ENCODE measurements at regions not wholly inside any gene's neighbourhood (a gene's known extent, or its start where the extent isn't known, plus 50 kb on each side); places are given as distances from the start of the nearest gene placed in this dataset.

DNA sequence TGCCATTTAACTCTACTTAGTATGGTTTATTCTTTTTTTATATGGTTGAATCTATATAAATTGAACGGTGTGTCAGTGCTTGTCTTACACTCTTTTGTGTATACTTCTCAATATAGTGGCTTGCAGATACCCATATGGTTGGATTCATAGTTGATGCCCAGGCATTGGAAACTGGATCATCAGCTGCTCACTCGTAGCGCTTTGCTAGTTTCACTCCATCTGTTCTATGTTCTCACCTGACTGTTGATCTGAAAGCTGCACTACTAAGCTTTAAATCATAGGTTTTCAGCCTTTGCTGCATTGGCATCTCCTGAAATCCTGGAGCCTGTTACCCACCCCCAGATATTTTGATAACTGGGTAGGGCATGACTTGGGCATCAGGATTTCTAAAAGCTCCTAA is 121.6 kb upstream of the DCLK2 start:
- WGBS, 2 experiments (ENCODE audit: insufficient coverage in 2 of 2) = 79 to 95% methylated on average over 2 of the region's 3 CpGs
- Histone ChIP-seq H3K27ac (ENCODE audit: low read depth, low read length, severe bottlenecking) (no peak overlapping the region), H3K4me3 (ENCODE audit: extremely low read depth, insufficient read depth, low read length, poor library complexity, severe bottlenecking) (no peak overlapping the region), H3K36me3 (ENCODE audit: control insufficient read depth, insufficient read depth, low read length) (no peaks in the 10 kb centered on the region), H3K4me1 (ENCODE audit: control insufficient read depth, insufficient read depth, low read length, poor library complexity, severe bottlenecking) (no peaks in the 10 kb centered on the region), H3K9me3 (ENCODE audit: control insufficient read depth, low read length) (no peaks in the 10 kb centered on the region)

- WGBS, 2 experiments (ENCODE audit: insufficient coverage in 2 of 2) = 80 to 90% methylated on average over 2 to 3 of the region's 5 CpGs
- Histone ChIP-seq H3K27ac (ENCODE audit: low read depth, low read length, severe bottlenecking) (no peak overlapping the region), H3K4me3 (ENCODE audit: extremely low read depth, insufficient read depth, low read length, poor library complexity, severe bottlenecking) (no peak overlapping the region), H3K4me1 (ENCODE audit: control insufficient read depth, insufficient read depth, low read length, poor library complexity, severe bottlenecking) (peaks cover 6% of the 10 kb centered on the region), H3K9me3 (ENCODE audit: control insufficient read depth, low read length) (no peaks in the 10 kb centered on the region), H3K36me3 (ENCODE audit: control insufficient read depth, insufficient read depth, low read length) (no peaks in the 10 kb centered on the region)
Observed at GRCh38 chr4:149961876-149962597, 116.2 kb upstream of the DCLK2 start.

DNA sequence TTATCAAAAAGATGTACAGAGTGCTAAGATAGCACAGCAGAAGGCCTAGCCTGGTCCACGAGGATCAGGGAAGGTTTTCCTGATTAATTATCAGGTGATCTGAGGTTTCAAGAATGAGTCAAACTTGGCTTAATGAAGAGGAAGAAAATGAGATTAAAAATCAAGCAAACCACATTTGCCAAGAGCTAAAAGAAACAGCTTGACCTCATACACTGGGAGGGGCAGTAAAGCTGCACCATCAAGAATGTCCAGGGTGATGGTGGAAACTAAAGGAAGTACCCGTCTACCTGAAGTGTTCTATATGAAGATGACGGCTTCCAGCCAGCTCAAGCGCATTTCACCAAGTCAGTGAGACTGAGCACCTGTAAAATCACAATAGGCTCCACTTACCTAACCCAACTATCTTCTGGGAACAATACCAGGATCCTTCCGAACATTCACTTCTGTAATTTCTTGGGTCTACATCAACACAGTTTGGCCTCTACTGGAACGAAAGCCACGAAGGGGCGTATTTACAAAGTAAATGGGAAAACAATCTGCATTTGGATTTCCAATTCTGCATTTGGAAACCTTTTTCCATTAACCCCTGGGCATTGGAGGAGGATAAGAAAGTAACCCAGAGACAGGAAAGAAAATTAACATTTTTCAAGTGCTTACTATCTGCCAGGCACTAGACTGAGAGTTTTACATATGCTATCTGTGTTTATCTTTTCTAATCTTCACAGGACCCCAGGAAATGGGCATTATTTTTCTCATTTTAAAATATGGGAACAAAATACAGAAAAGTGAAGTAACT is 114.0 kb upstream of the DCLK2 start:
- Histone ChIP-seq H3K36me3 (ENCODE audit: control insufficient read depth, insufficient read depth, low read length) (no peaks in the 10 kb centered on the region), H3K4me1 (ENCODE audit: control insufficient read depth, insufficient read depth, low read length, poor library complexity, severe bottlenecking) (peaks cover 6% of the 10 kb centered on the region), H3K27ac (ENCODE audit: low read depth, low read length, severe bottlenecking) (no peak overlapping the region), H3K9me3 (ENCODE audit: control insufficient read depth, low read length) (no peaks in the 10 kb centered on the region), H3K4me3 (ENCODE audit: extremely low read depth, insufficient read depth, low read length, poor library complexity, severe bottlenecking) (no peak overlapping the region)
- WGBS, 2 experiments (ENCODE audit: insufficient coverage in 2 of 2) = 93 to 100% methylated on average over 5 to 8 of the region's 8 CpGs

- no peaks in the 10 kb centered on the region for H3K9me3 ChIP-seq (ENCODE audit: control insufficient read depth, low read length)
- H3K4me1 ChIP-seq (ENCODE audit: control insufficient read depth, insufficient read depth, low read length, poor library complexity, severe bottlenecking) = peaks cover 6% of the 10 kb centered on the region
- no peak overlapping the region for H3K27ac ChIP-seq (ENCODE audit: low read depth, low read length, severe bottlenecking)
- H3K36me3 ChIP-seq (ENCODE audit: control insufficient read depth, insufficient read depth, low read length) = no peaks in the 10 kb centered on the region
- 63 to 100% methylated on average over 1 of the region's 2 CpGs for WGBS, 2 experiments (ENCODE audit: insufficient coverage in 2 of 2)
- H3K4me3 ChIP-seq (ENCODE audit: extremely low read depth, insufficient read depth, low read length, poor library complexity, severe bottlenecking) = no peak overlapping the region
Observed at GRCh38 chr4:149965206-149965605, 113.0 kb upstream of the DCLK2 start.

- Histone ChIP-seq H3K4me3 (ENCODE audit: extremely low read depth, insufficient read depth, low read length, poor library complexity, severe bottlenecking) (no peak overlapping the region), H3K4me1 (ENCODE audit: control insufficient read depth, insufficient read depth, low read length, poor library complexity, severe bottlenecking) (no peaks in the 10 kb centered on the region), H3K27ac (ENCODE audit: low read depth, low read length, severe bottlenecking) (no peak overlapping the region), H3K36me3 (ENCODE audit: control insufficient read depth, insufficient read depth, low read length) (no peaks in the 10 kb centered on the region), H3K9me3 (ENCODE audit: control insufficient read depth, low read length) (no peaks in the 10 kb centered on the region)
- WGBS, 2 experiments (ENCODE audit: insufficient coverage in 2 of 2) = 80% methylated on average over 1 of the region's 2 CpGs; no CpG with 5 or more reads in 1 of the 2 experiments
Observed at GRCh38 chr4:149972407-149972806, 105.8 kb upstream of the DCLK2 start.

DNA sequence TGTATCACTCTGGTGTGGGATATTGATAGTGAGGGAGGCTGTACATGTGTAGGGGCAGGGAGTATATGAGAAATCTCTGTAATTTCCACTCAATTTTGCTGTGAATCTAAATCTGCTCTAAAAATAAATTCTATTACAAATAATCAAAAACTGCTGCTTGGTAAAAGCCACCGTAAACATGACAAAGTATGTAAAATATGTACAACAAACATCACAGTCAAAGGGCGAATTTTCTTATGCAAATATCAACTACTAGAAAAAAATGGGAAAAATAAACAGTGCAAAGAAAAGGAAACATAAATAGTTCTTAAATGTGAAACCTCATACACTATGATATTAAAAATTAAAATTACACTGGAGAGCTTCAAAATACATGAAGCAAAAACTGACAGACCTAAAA is 105.1 kb upstream of the DCLK2 start:
- H3K27ac ChIP-seq (ENCODE audit: low read depth, low read length, severe bottlenecking) = no peak overlapping the region
- no peaks in the 10 kb centered on the region for H3K36me3 ChIP-seq (ENCODE audit: control insufficient read depth, insufficient read depth, low read length)
- no peaks in the 10 kb centered on the region for H3K4me1 ChIP-seq (ENCODE audit: control insufficient read depth, insufficient read depth, low read length, poor library complexity, severe bottlenecking)
- no peak overlapping the region for H3K4me3 ChIP-seq (ENCODE audit: extremely low read depth, insufficient read depth, low read length, poor library complexity, severe bottlenecking)
- H3K9me3 ChIP-seq (ENCODE audit: control insufficient read depth, low read length) = no peaks in the 10 kb centered on the region
- no CpG with 5 or more reads among the region's 2 CpGs for whole genome bisulfite sequencing, 2 experiments (ENCODE audit: insufficient coverage in 2 of 2)

DNA sequence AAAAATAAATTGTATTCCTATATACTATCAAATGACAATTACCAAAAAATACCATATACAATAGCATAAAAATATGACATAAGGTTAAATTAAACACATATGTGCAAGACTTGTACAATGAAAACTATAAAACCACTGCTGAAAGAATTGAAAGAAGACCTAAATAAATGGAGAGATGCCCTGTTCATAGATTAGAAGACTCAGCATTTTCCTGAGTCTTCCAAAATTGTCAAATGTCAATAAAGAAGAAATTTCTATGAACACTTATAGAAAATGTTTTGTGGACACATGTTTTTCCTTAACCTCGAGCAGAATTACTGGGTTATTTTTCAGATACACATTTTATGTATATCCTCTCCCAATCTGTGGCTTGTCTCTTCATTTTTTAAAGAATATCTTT is 103.1 kb upstream of the DCLK2 start:
- no CpG with 5 or more reads among the region's 1 CpG for WGBS, 2 experiments (ENCODE audit: insufficient coverage in 2 of 2)
- H3K4me3 ChIP-seq (ENCODE audit: extremely low read depth, insufficient read depth, low read length, poor library complexity, severe bottlenecking) = no peak overlapping the region
- no peaks in the 10 kb centered on the region for H3K4me1 ChIP-seq (ENCODE audit: control insufficient read depth, insufficient read depth, low read length, poor library complexity, severe bottlenecking)
- no peaks in the 10 kb centered on the region for H3K36me3 ChIP-seq (ENCODE audit: control insufficient read depth, insufficient read depth, low read length)
- H3K9me3 ChIP-seq (ENCODE audit: control insufficient read depth, low read length) = no peaks in the 10 kb centered on the region
- H3K27ac ChIP-seq (ENCODE audit: low read depth, low read length, severe bottlenecking) = no peak overlapping the region

- WGBS, 2 experiments (ENCODE audit: insufficient coverage in 2 of 2) = 61 to 71% methylated on average over 6 to 7 of the region's 7 CpGs
- no peak overlapping the region for H3K27ac ChIP-seq (ENCODE audit: low read depth, low read length, severe bottlenecking)
Observed at GRCh38 chr4:149980121-149980682, 98.0 kb upstream of the DCLK2 start.

GRCh38 chr4:149980941-149981340 is 97.3 kb upstream of the DCLK2 start:
- Histone ChIP-seq H3K36me3 (ENCODE audit: control insufficient read depth, insufficient read depth, low read length) (no peaks in the 10 kb centered on the region), H3K4me3 (ENCODE audit: extremely low read depth, insufficient read depth, low read length, poor library complexity, severe bottlenecking) (no peak overlapping the region), H3K9me3 (ENCODE audit: control insufficient read depth, low read length) (no peaks in the 10 kb centered on the region), H3K4me1 (ENCODE audit: control insufficient read depth, insufficient read depth, low read length, poor library complexity, severe bottlenecking) (no peaks in the 10 kb centered on the region), H3K27ac (ENCODE audit: low read depth, low read length, severe bottlenecking) (no peak overlapping the region)
- 0% methylated on average over 1 of the region's 6 CpGs; no CpG with 5 or more reads in 1 of the 2 experiments for WGBS, 2 experiments (ENCODE audit: insufficient coverage in 2 of 2)

More at GRCh38 chr4:149980121-149980682, 98.0 kb upstream of the DCLK2 start:
- Histone ChIP-seq H3K36me3 (ENCODE audit: control insufficient read depth, insufficient read depth, low read length) (no peaks in the 10 kb centered on the region), H3K4me1 (ENCODE audit: control insufficient read depth, insufficient read depth, low read length, poor library complexity, severe bottlenecking) (no peaks in the 10 kb centered on the region), H3K4me3 (ENCODE audit: extremely low read depth, insufficient read depth, low read length, poor library complexity, severe bottlenecking) (no peak overlapping the region), H3K9me3 (ENCODE audit: control insufficient read depth, low read length) (no peaks in the 10 kb centered on the region)

- Histone ChIP-seq H3K36me3 (ENCODE audit: control insufficient read depth, insufficient read depth, low read length) (no peaks in the 10 kb centered on the region), H3K9me3 (ENCODE audit: control insufficient read depth, low read length) (no peaks in the 10 kb centered on the region), H3K4me1 (ENCODE audit: control insufficient read depth, insufficient read depth, low read length, poor library complexity, severe bottlenecking) (no peaks in the 10 kb centered on the region), H3K27ac (ENCODE audit: low read depth, low read length, severe bottlenecking) (no peak overlapping the region), H3K4me3 (ENCODE audit: extremely low read depth, insufficient read depth, low read length, poor library complexity, severe bottlenecking) (no peak overlapping the region)
- WGBS, 2 experiments (ENCODE audit: insufficient coverage in 2 of 2) = no CpG with 5 or more reads among the region's 2 CpGs
Observed at GRCh38 chr4:149983401-149983800, 94.8 kb upstream of the DCLK2 start.
